Activated CD4-positive, alpha-beta T cell treated with anti-CD3 and anti-CD28 coated beads, Interleukin-2, Interleukin-4, amounts not matched to agents 100 ng/mL and 50 ng/mL, durations not matched to agents 16 hours and 8 hours (primary cell): ENCODE measurements at regions not wholly inside any gene's neighbourhood (a gene's known extent, or its start where the extent isn't known, plus 50 kb on each side); places are given as distances from the start of the nearest gene placed in this dataset.
"Not testable (repeated sequence)": the region's sequence is repeated elsewhere in the genome, so short reads cannot be mapped to it uniquely, and the experiment has no call there.

Experiments used
- DNase-seq: peaks from one replicate; pipeline ENCODE4 v3.0.0-alpha.2; 2020; ENCODE audit warnings: low spot score

DNA sequence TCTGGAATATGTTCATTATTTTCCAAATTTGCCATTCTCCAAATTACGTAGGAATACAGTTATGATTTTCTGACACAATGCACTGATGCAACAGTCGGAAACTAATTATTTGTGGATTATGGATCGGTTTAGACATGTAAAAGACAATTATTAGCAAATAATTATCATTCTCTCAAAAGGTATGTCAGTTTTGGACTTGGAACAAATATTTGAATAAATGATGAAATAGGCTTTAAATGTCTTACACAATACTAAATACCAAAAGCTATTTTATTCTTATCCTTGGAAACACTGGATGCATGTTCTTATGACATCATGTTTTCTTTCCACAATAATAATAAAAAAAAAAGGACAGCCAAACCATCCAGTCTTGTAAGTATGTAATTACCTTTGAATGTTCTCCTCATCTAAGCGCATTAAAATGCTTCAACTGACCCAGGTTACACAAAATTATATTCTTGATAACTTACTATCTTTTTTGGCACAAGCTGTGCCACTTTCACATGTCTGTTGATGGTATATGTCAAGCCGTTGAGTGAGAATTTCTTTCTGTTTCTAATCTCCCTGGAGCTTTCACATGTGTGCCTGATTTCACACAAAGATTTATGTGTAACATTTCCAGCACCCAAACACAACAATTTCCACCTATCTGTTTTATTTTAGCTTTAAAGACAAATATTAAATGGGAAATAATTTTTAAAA is 238.5 kb upstream of the ZNF385D start:
- DNase-seq, result no peak

DNA sequence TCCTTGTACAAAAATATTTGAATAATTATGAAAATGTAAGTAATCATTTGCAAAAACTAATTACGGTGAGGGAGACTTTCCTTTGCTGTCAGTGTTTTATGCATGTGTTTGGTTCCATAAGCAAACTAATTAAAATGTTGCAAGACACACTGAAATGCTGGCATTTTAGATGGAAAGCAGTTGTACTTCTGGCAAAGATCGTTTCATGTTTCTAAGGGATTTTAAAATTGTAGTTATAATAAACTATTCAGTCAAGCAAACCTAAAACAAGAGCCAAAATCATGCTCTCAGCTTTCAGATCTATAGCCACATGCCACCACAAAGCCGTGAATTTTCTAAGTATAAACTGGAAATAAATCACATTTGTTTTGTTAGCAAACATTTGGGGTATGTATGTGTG is 240.1 kb upstream of the ZNF385D start:
- no peak for DNase-seq

DNA sequence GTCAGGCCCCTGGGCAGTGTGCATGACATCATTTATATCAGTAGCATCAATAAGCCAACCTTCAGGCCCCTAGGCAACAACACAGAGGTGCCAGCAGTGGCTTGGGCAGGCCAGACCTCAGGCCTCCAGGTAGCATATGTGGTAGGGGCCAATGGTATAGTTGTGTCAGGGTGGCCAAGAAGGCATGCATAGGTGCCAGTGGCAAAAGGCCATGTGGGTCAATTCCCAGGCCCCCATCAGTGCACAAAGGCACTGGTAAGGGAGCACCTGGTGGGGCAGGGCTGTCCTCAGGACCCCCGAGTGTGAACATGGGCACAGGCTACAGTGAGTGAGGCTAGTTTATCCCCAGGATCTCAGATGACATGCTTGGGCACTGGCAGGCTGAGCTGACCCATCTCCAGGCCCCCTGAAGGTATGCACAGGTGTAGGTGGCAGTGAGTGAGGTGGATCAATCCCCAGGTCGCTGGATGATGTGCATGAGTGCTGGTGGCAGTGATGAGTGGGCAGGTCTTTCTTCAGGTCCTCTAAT is 244.1 kb upstream of the ZNF385D start:
- DNase-seq, result no peak

DNA sequence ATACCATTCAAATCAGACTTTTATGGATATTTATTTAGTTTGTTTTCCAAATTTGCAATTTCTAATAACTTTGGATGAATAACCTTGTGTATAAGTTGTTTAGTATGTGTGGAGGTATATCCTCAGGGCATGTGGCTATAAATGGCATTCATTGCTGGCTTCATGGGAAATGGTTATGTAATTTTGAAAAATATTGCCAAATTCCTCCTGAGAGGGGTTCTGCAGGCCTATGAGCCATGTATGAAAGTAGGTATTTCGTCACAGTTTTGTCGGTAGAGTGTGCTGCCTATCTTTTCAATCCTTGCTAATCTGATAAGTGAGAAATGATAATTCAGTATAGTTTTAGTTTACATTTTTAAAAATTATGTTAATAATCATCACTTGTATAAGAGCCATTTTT is 256.4 kb upstream of the ZNF385D start:
- DNase-seq, result no peak

DNA sequence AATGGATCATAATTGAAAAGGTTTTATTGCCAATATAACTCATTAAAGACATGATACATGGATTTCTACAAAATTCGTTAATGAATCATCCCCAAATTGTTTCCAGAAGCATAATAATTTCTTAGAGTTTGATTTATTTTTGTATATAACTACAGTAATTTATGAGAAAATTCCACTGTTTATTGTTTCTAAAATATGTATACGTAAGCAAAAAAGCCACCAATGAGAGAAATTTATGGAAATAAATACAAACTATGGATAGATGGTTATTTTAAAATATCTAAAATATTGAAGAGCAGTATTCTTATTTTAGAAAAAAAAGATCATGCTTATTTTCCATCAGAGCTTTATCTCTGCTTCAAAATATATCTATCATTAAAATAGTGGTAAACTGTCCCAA is 260.0 kb upstream of the ZNF385D start:
- no peak for DNase-seq

DNA sequence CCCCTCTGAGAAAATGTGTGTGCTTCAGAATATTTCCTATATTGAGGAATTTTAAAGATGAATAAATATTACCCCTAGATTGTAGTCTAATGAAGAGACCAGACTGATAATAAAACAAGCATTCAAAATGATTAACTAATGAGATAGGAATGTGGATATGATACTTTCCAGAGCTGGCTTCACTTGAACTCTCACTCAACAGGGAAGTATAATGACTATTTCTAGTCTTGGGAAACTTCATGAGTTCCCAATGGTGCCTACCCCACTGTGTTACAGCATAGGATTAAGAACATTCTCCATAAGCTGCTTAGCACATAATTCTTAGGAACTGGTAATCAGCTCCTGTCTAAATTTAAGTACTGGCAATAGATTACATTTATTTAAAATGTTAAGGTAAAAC is 261.5 kb upstream of the ZNF385D start:
- no peak for DNase-seq

DNA sequence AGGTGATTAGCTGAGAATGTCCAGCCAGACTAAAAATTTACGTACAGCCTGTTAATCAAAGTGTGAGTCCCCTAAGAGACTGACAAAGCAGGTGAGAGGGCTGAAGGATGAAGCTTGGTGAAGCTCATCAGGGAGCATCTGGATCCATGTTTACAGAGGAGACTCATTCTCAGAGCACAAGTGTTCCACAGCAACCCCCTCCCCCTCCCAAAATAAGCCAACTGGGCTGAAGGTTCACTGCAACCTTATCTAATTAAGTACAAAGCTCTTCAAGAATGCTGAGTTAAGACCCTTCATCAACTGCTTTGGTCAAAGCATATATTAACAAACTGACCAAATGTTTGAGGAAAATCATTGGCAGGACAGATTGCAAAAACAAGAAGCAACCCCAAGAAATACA is 262.6 kb upstream of the ZNF385D start:
- DNase-seq, result no peak

DNA sequence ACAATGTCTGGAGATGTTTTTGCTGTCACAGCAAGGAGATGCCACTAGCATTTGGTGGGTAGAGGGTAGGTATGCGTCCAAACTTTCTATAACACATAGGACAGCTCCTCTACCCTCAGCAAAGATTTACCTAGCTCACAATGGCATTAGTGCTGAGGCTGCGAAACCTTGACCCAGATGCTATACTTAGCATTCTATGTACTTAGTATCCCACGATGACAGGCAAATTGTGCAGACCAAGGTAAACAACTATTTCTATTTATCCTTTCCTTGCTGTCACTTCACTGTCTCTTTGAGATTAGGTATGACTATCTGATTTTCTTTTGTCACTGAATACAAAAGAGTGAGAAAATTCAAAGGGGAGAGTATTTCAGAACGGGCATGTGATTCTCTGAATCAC is 265.2 kb upstream of the ZNF385D start:
- no peak for DNase-seq

DNA sequence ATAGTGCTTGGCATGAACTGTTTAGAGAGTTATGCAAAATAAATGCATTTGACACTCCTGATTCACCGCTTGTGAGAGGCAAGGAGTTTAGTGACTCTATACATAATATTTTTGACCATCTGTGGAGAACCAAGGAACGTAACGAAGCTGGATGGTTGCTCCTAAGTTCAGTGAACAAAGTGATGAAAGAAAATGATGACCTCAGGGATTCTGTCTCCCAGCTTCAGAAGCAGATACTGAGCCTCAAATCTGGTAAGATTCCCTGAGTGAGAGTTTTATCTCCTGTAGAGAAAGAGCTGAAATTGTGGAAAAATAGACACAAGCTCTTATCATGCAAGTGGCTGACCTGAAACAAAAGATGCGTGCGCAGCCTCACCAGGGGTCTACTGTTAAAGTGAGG is 273.6 kb upstream of the ZNF385D start:
- DNase-seq, result not testable (repeated sequence)

DNA sequence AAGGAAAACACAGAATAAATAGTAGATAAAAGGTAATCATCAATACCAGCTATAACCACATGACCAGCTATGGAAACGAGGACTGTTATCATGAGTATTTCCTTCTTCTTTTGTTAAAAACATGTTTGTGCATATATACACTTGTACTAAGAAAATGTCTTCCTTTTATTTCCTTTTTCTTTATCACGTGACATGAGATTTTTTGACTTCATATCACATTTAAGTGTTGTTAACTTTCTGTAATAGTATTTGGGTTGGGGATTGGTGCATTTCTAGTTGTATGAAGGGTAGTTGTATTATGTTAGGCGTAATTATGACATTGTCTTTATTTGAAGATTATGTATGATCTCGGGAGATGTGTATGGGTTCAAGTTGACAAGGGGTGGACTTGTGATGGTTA is 278.5 kb upstream of the ZNF385D start:
- no peak for DNase-seq

DNA sequence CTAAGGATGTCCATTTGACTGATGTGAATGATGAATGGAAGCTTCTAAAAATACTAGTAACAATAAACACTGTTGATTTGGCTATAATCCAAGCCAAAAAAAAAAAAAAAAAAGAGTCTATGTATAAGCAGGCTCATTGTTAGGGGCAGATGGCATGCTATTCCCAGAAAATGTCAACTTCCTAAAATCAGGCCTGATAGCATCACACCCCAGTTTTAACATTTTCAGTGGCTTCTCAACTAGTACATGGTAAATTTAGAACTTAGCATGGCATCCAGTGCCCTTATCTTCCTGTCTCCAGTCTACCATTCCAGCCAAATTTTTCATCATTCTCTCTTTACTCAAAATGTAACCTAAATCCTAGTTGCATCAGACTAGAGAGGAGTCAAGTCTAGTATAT is 288.2 kb upstream of the ZNF385D start:
- no peak for DNase-seq

DNA sequence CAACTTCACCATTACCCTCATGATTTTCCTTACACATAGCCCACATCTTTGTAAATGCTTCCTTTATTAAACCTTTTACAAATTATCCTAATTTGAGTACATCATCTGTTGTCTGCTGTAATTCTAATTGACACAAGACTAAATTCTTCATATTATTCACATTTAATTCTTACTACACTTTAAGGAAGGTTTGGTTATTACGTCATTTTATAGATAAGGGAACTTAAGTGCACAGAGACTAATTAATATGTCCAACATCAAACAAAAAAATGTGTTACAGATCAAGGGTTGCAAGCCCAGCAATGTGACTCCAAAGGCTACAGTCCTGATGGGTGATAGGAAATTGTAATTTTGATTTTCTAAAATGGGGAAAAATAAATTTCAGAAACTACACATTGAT is 289.1 kb upstream of the ZNF385D start:
- DNase-seq, result no peak

DNA sequence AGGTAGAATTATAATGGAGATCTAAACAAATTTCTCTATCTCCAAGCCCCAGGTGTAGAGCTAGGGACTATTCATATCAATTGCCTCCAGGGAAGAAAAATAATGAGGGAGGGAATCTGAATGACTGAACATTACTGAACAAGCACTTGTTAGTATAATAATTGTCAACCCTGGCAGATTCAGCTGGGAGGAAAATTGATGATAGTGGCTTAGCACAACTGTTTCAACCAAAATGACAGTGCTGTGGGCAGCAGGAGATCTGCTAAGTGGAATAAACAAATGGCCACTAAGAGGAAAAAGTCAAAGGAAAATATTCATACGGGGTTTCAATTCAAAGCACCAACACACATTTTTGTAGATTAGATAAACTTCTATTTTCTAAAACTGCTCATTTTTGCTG is 294.9 kb upstream of the ZNF385D start:
- DNase-seq, result no peak

DNA sequence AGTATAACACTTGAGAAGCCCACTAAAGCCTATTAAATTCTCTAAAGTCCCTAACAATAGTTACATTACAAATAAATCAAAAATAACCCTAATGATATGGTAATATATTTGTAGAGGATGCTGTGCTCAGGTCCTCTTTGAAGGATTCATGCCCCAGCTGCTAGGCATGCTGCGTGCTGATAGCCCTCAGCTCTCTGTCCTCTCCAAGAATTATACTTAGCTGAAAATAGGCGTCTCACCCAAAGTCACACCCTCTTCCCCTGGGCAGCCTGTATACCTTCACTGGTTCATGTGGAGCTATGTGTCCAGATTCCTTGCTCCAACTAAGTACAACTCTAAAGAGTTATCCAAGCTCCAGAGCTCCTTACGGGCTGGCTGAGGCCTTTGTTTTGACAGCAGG is 312.5 kb upstream of the ZNF385D start:
- no peak for DNase-seq

DNA sequence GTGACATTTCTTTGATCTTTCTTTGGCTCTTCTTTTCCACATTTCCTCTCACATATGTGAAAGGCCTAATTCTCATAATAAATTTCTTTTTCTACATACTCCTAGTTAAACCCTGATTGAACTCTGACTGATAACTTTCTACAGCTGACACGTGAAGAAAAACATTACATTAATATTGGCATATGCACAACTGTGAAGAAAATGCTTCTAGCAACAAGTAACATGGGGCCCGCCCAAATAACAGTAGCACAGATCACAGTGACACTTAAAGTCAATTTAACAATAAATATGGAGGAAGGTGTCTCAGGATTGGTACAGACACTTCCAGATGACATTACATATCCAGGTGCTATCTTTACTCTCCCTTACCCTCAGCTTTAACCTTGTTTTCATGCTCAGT is 317.6 kb upstream of the ZNF385D start:
- DNase-seq, result no peak

DNA sequence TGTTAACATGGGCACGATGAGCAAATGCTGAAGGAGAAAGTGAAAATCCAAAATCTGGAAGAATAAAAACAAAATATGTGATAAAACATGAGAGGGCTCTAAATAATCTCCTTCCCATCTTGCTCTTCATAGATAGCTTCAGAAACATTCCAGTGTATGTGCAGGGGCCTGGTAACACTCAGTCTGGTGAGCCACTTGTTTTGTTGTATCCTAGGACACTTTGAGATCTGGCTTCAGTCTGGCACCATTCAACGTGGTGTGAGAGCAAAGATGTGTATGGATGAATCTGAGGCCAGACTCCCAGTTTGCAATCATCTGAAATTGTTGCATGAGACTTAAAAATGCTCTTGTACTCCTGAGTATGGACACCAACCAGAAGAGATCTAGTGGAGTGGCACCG is 337.2 kb upstream of the ZNF385D start:
- DNase-seq, result no peak

DNA sequence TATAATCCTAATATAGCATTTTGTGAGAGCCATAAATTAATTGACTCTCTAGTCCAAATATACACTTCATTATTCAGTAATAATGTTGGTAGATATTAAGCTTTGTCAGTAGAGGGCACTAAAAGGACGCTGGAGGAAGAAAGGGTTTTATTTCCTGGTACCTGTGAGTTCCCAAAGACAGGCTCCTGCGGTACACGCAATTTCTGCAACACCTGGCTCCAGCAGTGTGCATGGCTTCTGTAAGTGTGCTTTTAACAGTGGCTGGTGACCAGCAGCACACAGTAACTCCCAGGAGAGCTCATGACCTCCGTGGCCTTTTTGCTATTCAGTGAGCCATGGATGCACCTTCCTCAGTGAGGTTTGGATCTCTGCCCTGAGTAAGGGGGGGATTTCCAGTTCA is 338.3 kb upstream of the ZNF385D start:
- DNase-seq, result peak; percentile 16

DNA sequence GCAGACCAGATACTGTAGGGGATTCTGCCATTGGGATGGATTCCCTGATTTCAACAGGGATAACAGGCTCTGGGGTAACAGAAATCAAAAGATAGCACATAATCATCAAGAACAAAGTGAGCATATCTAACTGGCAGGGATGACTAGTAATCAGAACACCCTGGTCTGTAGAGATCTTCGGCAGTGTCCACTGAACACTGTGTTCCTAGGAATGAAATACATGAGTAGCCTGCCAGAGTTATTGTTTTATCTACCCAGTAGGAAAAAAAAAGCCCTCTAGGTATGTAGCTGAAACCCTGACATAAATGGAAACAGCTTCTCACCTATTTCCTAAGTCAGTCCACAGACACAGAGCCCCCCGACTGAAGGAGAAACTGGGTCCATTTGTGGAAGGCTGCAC is 340.3 kb upstream of the ZNF385D start:
- no peak for DNase-seq

DNA sequence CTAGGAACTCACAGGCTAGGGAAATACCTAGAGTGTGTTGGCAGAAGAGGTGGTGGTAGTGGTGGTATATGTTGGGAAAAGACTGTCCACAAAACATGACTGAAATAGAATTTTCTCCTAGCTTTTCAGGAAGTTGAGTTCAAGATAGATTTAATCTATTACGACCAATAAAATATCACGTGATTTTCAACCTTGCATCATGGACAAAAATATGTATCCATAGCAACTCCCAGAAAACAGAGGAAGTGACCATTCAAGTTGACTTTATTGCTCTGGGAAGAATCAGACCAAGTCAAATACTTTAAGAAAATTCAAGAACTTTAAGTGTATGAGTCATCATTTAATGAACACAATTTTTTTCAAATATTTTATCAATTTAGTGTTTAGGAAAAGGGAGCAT is 347.0 kb upstream of the ZNF385D start:
- DNase-seq, result no peak

DNA sequence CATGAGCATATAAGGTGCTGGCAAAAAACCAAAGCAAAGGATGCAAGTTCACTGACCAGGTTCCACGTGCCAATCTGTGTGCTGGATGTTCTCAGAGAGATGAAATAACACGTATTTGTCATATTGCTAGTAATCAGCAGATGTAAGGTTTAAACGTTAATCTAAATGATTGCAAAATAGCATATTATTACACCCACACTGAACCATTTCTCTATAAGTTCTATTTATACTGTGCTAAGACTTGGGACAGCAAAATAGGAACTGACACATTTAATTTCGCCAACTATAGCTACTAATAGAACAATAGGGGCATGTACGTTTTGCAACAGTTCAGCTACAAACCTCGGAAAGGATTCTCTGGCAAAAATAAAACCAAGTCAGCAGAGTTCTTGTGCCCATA is 350.3 kb upstream of the ZNF385D start:
- DNase-seq, result no peak

DNA sequence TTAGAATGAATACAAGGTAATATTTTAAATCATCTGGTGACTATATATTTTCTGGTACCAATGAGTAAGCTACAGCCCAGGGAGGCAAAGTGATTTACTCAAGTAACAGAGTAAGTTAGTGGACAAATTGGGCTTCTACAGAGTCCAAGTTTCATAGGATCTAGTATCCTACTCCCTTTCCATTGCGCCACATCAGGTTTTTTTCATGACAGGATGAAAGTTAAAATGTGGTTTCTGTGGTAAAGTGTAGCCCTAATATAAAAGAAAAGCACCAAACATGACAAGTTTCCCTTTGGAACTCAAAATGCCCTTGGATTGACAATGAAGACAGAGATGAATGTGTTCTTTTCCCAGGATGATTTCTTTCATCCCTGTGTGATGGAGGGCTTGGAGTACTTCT is 350.8 kb upstream of the ZNF385D start:
- no peak for DNase-seq

DNA sequence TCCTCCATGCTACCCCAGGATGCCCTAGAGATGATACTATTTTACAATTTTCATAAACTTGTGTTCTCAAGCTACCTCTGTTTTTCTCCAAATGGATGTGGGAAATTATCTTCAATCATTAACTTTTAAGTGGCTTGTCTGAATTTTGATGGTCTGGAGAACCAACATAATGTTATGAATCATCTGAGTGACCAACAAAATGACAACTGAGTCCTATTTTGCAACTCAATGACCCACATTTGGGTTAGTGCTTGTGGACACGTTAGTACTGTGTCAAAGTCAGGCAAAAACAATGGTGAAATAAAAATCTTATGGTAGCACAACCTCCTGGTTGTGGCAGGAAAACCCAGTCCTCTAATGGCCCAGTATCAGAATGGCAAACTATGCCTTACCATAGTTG is 352.4 kb upstream of the ZNF385D start:
- no peak for DNase-seq

DNA sequence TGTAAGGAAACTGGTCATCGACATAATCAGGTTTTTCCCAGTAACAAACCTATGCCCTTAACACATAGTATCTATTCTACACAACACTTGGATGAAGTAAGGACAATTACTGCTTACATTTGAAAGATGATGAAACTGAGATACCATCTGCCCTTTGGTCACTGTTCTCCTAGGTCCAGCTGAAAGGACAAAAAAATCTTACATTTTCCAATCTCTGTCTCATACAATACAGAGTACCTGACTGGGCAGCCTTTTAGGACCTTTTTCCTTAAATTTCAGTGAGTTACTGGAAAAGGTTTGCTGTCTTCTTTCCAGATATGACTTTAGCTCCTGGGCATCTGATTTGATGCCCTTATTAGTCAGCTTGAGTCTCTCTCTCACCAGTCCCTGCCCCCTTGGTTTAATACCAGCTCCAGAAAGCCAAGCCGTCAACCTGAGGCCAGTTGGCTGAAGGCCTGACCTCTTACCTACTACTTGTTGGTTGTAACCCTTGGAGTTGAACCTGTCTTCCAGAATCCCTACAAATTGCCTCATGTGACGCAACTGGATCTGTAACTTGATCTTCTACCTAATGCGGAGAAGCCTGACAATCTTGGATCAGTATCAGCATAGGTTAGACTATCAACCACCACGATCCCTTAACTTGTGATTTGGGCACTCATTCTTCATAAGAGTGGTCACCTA is 355.3 kb upstream of the ZNF385D start:
- DNase-seq, result no peak

DNA sequence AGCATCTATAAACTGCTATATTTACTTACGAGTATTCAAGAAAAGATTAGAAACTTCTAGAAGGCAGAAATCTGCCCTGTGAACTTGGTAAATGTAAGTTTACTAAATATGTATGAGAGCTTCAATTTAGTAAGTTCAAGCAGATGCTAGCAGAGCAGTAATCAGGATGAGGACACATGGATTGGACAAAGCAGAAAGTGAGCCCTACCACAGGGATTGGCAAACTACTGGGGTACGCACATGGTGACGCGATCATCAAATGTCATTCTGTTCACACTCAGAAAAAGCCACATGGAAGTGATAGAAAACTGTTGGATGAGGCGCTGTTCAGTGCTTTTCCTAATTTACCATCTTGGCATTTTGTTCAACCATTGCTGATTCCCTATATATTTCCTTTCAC is 360.2 kb upstream of the ZNF385D start:
- no peak for DNase-seq
